Inflammatory macrophage treated with lipopolysaccharide for 4 hours (primary cell): ENCODE measurements at regions not wholly inside any gene's neighbourhood (a gene's known extent, or its start where the extent isn't known, plus 50 kb on each side); places are given as distances from the start of the nearest gene placed in this dataset.
"Not testable (repeated sequence)": the region's sequence is repeated elsewhere in the genome, so short reads cannot be mapped to it uniquely, and the experiment has no call there.

Source experiments
- DNase-seq: peaks from one replicate; pipeline ENCODE4 v3.0.0-alpha.2; 2020

DNA sequence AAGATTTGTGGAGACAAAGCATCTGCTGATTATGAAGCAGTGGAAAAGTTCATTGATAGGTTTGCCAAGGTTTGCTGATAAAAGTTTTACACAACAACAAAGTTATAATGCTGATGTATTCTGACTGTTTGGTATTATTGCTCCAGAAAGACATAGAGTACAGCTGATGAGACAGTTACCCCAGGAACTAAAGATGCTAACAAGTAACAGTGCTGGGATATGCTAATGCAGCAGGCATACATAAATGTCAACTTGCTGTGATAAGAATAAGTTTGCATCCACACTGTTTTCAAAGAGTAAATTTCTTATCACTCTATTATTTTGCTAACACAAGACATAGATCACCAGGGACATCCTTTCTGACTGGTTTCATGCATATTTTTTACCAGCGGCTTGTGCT lies 1221.3 kb upstream of the CELF4 start:
- no peak for DNase-seq

DNA sequence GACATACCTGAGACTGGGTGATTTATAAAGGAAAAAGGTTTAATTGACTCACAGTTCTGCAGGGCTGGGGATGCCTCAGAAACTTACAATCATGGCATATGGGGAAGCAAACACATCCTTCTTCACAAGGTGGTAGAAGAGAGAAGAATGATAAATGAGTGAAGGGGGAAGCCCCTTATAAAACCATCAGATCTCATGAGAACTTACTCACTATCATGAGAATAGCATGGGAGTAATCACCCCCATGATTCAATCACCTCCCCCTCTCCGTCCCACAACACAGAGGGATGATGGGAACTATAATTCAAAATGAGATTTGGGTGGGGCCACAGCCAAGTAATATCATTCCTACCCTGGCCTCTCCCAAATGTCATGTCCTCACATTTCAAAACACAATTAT lies 1206.0 kb upstream of the CELF4 start:
- DNase-seq, result not testable (repeated sequence)

DNA sequence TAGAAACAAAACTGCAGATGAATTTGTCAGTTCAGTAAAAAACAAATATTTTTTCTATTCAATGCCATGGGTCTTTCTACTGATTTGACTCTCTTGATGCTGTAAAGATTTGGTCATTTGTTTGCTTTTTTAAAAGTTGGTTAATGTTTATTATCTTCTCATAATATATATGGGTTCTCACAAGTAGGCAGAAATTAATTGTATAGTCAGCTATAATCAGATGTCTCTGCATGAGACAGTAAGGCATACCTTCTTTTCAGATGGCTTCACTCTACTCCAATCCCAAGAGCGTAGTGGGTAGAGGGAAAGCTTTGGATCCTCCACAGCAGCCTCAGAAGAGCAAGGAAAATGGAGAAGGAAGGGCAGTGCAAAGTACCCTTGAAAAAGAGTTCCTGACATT lies 1202.9 kb upstream of the CELF4 start:
- DNase-seq, result no peak

DNA sequence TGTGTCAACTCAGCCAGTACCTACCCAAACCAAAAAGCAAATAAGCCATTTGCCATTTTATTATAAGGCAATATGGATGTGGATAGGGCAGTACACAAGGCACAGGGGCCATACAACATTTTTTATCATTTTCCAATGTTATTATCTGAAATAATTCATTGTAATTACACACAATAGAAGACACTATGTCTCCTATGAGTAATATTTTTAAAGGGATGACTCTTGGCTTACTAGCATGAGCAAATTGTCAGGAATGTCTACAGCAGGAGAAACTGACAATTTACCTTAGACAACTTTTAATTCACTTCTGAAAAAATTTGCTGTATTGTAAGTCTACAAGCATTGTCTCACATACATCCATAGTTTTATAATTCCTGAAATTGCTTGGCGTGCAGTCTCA lies 1193.9 kb upstream of the CELF4 start:
- DNase-seq, result no peak

DNA sequence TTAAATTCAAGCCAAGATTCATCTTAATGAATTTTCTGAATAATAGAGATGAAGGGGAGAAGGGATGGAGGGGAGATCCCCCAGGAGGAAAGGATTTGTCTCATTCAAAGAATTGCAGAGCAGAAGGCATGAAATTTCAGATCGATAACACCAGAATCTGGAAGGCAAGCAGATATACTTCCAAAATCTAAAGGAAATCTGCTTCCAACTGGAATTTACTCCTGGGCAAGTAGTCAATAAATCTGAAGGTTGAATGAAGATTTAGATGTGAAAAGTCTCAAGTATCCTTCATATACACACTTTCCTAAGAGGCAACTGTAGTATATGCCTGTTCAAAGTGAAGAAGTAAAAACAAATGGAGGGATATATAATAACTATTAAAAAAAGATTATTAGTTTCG lies 1190.8 kb upstream of the CELF4 start:
- DNase-seq, result no peak

DNA sequence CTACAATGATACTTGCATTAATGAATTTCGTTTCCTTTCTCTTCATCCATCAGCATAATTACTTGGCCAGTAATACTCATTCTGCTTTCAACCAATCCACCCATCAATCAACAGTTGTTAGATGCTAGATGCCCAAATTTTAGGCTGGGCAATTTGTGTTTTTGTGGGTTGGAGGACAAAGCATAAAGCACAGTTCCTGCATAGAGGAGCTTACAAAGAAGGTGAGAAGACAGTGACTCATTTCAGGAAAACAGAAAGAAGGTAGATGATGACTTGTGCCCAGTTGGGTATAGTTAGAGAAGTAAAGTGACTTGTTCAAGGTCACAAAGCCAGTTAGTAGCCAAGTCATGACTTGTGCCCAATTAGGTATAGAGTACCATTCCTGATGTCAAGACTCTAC lies 1186.8 kb upstream of the CELF4 start:
- DNase-seq, result no peak

DNA sequence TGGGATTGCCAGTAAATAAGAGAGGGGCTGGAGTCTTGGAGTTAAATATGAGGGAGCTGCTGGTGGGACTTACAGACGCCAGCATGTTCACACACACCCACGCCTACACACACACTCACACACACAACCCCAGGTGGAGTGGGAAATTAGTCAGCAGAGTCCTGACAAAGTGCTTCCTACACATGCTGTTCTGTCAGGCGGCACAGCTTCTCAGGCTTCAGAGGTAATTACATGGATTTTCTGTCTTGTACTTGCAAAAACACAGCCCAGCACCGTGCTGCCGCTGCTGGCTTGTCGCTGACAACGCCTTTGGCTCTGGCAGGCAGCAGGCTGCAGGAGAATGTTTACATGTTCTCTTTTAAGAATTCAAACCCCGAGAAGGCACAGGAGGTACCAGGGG lies 1186.3 kb upstream of the CELF4 start:
- no peak for DNase-seq

DNA sequence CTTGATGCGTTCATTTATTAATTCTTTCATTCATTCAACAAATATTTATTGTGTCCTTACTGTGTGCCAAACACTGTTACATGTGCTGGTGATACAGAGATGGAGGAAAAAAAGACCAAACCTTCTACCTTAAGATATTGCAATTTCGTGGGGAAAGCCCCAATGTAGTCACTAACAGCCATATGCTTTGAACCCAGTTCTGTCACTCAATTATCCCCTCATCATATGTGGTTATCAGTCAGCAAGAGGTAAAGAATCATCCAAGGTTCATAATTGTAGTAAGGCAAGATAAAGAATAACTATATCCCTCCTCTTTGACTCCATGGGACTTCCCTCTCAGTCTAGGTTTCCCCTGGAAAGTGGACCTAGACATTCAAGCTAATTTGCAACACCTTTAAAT lies 1185.6 kb upstream of the CELF4 start:
- no peak for DNase-seq

DNA sequence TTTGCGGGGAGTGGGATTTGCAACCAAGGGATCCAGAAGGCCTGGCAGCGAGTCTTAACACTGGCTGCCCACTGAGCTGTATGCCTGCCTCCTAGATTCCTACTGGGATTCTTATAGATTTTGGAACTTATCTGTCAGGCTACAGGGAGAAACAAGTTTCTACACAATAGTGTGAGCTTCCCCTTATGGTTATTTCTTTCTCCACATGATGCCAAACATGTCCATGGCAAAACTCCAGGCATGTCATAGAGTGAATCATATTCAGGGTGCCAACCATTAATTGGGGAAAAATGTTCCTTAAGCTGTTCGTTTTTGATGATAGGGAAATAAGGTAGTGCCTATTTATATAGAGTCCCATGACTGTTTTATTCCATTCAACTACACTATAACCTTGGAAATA lies 1185.2 kb upstream of the CELF4 start:
- DNase-seq, result no peak

DNA sequence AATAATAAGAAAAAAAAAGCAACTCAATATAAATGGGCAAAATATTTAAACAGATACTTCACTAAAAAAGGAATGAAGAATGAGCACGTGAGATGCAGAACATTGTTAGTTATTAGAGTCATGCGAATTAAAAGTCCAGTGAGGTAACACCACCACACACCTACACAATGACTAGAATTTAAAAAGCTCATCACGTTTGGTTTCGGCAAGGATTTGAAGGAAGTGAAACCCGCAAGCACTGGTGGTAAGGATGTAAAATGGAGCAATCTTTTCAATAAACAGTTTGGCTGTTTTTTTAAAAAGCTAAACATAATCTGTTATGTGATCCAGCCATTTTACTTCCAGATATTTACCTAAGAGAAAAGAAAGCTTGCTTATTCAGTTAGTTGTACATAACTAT lies 1181.6 kb upstream of the CELF4 start:
- peak; percentile 10 for DNase-seq

DNA sequence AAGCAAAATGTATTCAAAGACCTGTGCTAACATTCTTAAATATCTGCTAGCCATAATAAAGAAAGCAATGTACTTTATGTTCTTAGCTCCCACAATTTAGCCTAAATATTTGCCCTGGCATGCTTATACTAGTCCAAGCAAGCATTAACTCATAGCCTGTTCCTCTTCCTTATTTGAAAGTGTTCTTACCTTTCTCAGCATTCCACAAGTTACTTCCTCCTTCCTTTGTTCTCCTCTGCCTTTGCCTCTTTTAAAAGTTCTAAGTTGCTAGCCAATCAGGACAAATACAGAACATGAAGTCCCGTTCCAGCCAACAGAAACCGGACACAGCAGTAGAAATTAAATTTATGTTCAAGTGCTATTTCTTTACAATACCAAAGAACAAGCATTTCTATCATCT lies 1154.6 kb upstream of the CELF4 start:
- not testable (repeated sequence) for DNase-seq

DNA sequence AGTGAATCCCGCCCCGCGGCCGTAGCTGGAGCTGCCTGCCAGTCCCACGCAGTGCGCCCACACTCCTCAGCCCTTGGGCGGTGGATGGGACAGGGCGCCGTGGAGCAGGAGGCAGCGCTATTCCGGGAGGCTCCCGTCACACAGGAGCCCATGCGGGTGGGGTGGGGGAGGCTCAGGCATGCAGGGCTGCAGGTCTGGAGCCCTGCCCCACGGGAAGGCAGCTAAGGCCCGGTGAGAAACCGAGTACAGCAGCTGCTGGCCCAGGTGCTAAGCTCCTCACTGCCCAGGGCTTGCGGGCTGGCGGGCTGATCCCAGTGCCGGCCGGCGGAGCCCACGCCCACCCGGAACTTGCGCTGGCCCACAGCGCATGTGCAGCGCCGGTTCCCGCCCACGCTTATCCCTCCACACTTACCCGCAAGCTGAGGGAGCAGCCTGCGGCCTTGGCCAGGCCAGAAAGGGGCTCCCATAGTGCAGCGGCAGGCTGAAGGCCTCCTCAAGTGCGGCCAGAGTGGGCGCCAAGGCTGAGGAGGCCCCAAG lies 1152.8 kb upstream of the CELF4 start:
- no peak for DNase-seq

DNA sequence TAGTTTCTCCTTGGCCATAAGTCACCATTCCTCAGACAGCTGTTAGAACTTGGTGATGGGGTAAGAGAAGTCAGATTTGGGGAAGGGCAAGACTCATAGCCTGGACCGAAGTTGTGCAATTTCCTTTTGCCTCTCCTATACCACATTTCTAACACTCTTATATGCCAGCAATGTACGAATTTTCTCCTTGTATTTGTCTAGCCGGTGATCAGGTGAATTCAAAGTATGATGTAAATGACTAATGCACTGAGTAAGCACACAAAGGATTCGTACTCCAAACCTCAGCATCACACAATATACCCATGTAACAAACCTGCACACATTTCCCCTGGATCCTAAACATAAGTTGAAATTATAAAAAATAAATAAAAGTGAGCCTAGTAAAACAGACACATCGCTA lies 1143.5 kb upstream of the CELF4 start:
- DNase-seq, result no peak

DNA sequence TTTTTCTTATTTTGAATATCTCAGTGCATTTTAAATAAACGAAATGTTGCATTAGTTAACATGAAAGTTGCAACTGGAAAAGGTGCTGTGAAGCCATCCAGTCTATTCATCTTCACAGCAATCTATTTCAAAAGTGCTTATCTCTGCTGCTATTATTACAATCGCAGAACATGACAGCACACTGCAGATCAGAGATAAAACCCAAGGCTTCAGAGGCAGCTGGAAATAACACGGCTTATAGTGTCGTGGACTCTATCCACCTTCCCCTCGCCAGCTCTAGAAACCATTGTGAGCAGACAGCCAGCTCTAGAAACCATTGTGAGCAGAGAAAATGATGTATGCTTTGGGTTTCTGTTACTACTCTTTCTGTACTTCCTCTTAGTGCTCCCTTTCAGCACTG lies 1140.8 kb upstream of the CELF4 start:
- DNase-seq, result no peak

DNA sequence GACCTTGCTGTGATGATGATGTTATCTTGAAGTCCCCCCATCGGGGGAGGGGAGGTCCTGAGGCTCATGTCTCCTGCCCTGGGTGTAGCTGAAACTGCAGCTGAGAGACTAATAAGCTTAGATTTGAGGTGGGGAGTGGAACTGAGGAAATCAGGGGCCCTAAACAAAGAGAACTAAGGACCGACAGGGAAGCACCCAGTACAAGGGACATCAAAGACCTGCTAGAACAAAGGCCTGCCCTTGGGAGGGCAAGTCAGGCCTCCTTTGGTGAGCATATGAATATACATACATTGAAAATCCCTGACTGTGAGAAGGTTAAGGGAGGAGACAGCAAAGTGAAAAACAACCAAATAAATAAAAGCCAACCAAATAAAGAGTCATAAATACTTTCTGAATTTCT lies 1132.5 kb upstream of the CELF4 start:
- no peak for DNase-seq

DNA sequence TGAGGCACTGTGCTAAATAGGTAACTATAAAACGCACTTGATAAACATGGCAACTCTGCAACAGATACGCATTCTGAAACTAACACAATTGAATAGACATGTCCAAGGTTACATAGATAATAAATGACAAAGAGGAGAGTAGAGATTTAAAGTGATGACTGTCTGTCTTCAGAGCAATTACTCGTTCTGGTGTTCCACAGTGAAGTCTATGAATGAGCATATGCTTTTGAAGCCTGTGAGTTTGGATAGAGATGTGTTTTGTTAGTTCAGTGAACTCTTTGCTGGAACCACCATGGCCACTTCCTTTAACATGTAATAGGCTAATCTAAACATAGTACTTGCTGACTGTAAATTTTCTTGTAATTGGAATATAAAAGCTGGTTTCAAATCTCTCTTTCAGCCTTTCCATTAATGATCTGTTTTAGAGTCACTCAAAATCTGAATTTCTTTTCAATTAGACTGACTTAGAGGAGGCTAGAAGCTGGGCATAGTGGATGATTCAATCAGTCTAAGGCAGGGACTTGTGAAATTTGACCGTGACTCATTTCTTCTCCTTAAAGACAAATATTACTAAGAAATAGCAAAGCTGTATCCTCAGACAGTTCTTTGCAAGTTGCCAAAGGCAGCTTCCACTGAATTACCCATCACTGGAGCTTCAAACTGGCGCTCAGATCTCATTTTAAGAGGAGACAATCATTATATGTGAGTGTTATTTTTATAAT lies 1130.1 kb upstream of the CELF4 start:
- DNase-seq, result no peak

DNA sequence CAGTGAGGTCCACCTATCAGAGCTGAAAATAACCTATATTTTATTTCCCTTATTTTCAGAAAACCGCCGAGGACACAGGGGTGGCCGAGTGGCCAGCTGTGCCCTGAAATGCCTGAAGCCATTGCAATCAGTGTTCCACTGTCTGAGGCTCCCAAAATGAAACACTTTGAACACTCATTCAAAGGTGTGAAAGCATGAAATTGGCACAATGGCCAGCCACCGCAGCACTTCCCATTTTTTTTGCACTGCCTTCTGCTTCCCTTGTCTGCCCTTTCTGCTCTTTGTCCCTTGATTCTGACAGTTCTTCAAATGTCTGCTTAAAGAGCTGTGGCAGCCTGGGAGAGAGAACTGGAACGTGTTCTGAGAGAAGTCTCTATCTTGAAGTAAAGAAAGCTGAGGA lies 1127.5 kb upstream of the CELF4 start:
- DNase-seq, result no peak

DNA sequence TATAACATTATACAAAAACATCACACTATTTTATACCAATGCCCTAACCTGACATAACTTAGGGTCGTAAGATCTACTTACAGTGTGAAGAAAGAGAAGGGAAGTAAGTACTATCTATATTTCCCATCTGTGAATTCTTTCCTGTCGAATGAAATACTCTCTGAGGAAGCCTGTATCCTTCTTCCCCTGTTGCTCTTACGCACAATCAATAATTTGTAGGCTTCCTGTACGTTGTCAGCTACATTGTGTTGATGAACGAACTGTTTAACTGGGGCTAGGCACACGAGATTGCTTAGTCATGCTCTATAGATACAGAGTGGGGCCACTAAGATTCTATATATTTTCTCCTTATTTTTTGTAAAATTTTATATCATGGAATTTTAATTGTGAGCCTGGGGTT lies 1125.0 kb upstream of the CELF4 start:
- no peak for DNase-seq

DNA sequence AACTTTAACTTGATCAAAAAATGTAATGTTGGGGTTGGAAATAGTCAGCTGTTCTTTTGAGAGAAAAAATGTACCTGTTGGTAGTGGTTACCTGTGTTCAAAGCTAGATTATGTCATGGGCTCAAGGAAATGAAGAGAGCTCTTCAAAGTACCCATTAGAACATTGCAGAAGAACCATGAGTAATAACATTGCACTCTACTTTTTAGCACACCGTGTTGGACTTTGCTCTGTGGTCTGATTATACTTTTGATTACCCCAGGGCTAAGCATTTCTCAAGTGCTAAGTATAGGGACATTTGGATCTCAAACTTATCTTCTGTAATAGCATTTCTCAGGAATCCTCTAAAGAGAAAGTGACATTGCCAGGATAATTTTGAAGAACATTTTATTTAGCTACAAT lies 1122.8 kb upstream of the CELF4 start:
- no peak for DNase-seq

DNA sequence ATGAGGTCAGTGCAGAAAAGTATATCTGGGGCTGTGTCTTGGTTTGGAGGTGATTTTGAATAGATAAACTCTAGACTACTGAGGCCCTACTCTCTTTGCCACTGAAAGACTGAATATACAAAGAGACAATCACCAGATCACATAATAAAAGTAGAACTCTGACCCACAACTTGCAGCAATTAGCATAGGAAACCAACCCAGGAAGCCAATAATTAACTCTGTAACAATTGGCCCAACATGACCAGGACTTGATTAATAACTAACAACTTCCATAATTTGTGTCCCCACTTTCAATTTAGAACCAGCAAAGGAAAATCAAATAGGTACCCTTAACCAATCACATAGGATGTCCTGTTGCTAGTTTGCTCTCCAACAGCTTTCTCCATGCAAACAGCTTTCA lies 1104.9 kb upstream of the CELF4 start:
- no peak for DNase-seq

DNA sequence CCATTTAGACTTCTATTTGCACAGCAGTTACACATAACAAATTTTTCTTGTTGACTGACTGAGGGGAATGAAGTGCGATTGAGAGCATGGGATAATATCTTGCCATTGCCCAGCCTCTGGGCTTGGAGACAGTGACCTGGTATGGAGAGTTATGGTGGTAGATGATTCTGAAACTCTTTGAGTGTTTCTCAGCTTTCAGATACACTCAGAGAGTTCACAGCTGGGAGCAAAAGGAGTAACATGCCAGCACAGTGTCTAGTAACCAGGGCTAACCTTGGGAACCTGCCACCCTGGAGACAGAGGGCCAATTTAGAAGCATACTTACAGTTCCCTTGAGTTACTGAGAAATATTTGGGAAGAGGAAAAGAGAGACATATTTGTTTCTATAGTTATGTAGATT lies 1099.3 kb upstream of the CELF4 start:
- DNase-seq, result no peak

DNA sequence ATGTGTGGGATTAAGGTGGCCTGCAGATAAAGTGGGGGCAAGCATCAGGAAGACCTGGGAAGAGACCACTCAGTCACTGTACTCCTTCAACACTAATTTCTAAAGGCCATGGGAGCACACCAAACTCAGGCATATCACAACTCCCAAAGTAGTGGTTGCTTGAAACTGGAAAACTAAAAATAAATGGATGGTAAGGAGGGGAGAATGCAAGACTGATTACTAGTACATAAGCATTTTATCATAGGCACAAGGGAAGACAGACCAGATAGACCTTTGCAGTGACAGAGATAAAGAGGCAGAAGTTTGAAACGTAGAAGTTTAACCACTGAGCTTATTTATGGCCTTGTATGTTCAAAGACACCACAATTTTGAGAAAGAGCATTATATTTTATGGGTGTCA lies 1098.1 kb upstream of the CELF4 start:
- DNase-seq, result no peak

DNA sequence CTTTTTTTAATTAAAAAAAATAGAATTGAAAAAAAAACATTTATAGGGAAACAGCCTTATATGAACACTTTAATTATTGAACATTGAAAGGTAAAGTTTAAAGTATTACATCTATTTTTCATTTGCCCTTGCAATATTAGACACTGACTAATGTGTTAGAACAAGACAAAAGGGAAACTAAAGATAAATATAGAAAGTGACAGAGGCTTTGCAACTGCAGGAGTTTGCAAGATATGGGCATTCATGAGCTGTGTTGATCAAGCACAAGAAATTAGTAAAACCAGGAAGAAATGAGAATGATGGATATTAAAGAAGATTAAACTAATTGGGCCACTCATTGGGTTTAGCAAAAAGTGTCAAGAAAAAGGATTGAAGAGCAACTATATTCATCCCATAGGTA lies 1097.7 kb upstream of the CELF4 start:
- DNase-seq, result no peak

DNA sequence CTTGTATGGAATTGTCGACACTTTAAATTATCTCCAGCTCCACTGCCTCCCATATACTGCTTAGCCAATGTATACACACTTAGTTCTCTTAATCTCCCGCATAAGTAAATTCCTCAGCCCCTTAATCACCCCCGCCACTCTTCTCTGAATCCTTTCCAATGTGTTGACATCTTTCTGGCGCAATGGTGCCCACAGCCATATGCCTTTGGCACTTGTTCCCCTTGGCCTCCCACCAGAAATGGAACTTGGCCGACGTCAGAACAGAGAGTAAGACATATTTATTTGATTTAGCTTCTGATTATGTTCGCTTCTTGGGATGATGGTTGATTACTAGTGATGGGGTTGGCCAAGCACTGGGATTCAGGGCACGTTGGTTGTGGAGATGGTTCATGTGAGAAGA lies 1089.3 kb upstream of the CELF4 start:
- no peak for DNase-seq

DNA sequence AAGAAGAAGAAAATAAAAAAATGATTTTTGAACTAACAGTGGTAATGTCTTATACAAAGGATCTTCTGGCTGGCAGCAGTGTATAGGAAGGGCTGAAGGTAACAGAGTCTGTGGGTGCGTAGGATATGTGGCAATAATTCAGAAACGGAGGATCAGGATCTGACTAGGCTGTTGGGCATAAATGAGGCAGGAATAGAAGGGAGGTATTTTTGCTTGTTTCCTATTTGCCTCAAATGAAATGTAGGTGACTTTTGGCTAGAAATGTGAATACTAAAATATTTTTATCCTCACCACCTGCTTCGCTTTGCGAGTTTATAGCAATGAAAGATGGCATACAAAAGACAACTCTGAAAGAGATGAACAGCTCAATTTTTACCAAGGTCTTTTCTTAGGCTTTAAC lies 1086.1 kb upstream of the CELF4 start:
- no peak for DNase-seq

DNA sequence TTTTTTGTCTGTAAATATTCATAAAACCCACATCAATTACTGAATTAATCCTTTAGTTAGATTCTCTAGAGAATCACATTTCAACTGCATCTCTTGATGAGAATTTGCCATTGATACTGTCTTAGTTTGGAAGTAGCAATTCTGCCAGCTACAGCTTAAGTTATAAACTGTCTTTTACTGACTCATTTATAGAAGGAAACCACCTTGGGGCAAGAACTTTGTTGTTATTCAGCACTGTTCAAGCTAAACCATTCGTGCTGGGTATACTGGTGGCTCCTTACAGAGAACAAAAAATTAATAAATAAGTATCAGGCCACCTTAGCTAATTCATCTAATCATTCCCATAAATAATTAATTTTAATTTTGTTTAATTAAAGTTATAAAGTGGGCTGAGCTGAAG lies 1082.6 kb upstream of the CELF4 start:
- no peak for DNase-seq
